ENCODE measurements at regions not wholly inside any gene's neighbourhood (a gene's known extent, or its start where the extent isn't known, plus 50 kb on each side); places are given as distances from the start of the nearest gene placed in this dataset.
"Not testable (repeated sequence)": the region's sequence is repeated elsewhere in the genome, so short reads cannot be mapped to it uniquely, and the experiment has no call there.

DNA sequence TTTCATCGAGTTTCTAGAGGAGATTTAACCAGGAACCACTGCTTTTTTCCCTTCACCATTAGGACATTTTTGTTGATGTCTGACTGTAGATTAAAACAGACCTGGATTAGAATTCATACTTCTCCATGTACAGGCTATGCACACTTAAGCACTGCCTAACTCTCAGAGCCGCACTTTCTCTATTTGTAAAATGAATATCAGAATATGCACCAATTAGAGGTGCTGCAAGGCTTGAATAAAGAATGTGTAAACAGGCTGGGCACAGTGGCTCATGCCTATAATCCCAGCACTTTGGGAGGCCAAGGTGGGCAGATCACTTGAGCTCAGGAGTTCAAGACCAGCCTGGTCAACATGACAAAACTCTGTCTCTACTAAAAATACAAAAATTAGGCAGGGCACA, 99.2 kb downstream of the LYZL1 start:
- not testable (repeated sequence) for TF ChIP-seq MAFK (IDR thresholded peaks at IDR 0.05; ENCODE audit: partially characterized antibody); POLR2A (IDR thresholded peaks at IDR 0.05; ENCODE audit: low read length); CBX8 (IDR thresholded peaks at IDR 0.05); MYC (IDR thresholded peaks at IDR 0.05; ENCODE audit: borderline replicate concordance, low read length); ZFP36 (IDR thresholded peaks at IDR 0.05; ENCODE audit: borderline replicate concordance, partially characterized antibody); SMC3 (IDR thresholded peaks at IDR 0.05); BHLHE40 (IDR thresholded peaks at IDR 0.05; ENCODE audit: low read depth, low read length); ZNF302 (CRISPR knock-in tag; IDR thresholded peaks at IDR 0.05); HDAC2 (IDR thresholded peaks at IDR 0.05)
- TF ChIP-seq, protein P1, sequence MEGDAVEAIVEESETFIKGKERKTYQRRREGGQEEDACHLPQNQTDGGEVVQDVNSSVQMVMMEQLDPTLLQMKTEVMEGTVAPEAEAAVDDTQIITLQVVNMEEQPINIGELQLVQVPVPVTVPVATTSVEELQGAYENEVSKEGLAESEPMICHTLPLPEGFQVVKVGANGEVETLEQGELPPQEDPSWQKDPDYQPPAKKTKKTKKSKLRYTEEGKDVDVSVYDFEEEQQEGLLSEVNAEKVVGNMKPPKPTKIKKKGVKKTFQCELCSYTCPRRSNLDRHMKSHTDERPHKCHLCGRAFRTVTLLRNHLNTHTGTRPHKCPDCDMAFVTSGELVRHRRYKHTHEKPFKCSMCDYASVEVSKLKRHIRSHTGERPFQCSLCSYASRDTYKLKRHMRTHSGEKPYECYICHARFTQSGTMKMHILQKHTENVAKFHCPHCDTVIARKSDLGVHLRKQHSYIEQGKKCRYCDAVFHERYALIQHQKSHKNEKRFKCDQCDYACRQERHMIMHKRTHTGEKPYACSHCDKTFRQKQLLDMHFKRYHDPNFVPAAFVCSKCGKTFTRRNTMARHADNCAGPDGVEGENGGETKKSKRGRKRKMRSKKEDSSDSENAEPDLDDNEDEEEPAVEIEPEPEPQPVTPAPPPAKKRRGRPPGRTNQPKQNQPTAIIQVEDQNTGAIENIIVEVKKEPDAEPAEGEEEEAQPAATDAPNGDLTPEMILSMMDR (IDR thresholded peaks at IDR 0.05) = not testable (repeated sequence)
- TF ChIP-seq, protein P2, sequence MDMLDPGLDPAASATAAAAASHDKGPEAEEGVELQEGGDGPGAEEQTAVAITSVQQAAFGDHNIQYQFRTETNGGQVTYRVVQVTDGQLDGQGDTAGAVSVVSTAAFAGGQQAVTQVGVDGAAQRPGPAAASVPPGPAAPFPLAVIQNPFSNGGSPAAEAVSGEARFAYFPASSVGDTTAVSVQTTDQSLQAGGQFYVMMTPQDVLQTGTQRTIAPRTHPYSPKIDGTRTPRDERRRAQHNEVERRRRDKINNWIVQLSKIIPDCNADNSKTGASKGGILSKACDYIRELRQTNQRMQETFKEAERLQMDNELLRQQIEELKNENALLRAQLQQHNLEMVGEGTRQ (IDR thresholded peaks at IDR 0.05) = not testable (repeated sequence)
- TF ChIP-seq, protein P3, sequence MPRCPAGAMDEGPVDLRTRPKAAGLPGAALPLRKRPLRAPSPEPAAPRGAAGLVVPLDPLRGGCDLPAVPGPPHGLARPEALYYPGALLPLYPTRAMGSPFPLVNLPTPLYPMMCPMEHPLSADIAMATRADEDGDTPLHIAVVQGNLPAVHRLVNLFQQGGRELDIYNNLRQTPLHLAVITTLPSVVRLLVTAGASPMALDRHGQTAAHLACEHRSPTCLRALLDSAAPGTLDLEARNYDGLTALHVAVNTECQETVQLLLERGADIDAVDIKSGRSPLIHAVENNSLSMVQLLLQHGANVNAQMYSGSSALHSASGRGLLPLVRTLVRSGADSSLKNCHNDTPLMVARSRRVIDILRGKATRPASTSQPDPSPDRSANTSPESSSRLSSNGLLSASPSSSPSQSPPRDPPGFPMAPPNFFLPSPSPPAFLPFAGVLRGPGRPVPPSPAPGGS (IDR thresholded peaks at IDR 0.05) = not testable (repeated sequence)
- TF ChIP-seq, protein P4, sequence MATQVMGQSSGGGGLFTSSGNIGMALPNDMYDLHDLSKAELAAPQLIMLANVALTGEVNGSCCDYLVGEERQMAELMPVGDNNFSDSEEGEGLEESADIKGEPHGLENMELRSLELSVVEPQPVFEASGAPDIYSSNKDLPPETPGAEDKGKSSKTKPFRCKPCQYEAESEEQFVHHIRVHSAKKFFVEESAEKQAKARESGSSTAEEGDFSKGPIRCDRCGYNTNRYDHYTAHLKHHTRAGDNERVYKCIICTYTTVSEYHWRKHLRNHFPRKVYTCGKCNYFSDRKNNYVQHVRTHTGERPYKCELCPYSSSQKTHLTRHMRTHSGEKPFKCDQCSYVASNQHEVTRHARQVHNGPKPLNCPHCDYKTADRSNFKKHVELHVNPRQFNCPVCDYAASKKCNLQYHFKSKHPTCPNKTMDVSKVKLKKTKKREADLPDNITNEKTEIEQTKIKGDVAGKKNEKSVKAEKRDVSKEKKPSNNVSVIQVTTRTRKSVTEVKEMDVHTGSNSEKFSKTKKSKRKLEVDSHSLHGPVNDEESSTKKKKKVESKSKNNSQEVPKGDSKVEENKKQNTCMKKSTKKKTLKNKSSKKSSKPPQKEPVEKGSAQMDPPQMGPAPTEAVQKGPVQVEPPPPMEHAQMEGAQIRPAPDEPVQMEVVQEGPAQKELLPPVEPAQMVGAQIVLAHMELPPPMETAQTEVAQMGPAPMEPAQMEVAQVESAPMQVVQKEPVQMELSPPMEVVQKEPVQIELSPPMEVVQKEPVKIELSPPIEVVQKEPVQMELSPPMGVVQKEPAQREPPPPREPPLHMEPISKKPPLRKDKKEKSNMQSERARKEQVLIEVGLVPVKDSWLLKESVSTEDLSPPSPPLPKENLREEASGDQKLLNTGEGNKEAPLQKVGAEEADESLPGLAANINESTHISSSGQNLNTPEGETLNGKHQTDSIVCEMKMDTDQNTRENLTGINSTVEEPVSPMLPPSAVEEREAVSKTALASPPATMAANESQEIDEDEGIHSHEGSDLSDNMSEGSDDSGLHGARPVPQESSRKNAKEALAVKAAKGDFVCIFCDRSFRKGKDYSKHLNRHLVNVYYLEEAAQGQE (IDR thresholded peaks at IDR 0.05) = not testable (repeated sequence)
- TF ChIP-seq, protein P5, sequence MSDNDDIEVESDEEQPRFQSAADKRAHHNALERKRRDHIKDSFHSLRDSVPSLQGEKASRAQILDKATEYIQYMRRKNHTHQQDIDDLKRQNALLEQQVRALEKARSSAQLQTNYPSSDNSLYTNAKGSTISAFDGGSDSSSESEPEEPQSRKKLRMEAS (IDR thresholded peaks at IDR 0.05) = not testable (repeated sequence)

Measured in A549 (cell line).